Right renal cortex interstitium (tissue), 3 donors: ENCODE measurements at regions not wholly inside any gene's neighbourhood (a gene's known extent, or its start where the extent isn't known, plus 50 kb on each side); places are given as distances from the start of the nearest gene placed in this dataset.
"Not testable (repeated sequence)": the region's sequence is repeated elsewhere in the genome, so short reads cannot be mapped to it uniquely, and the experiment has no call there.

Experiments used
- DNase-seq, 3 donors: peaks; one replicate each; pipeline ENCODE4 v3.0.0-alpha.2; 2013; ENCODE audit warnings: low read depth in 3 of 3, low spot score in 2 of 3

GRCh38 chr3:153266619-153267018, 104.6 kb downstream of the RAP2B start:
- DNase-seq = no peak

- no peak for DNase-seq
Measured at GRCh38 chr3:153268564-153269279, 106.7 kb downstream of the RAP2B start.

GRCh38 chr3:153269730-153270129, 107.7 kb downstream of the RAP2B start:
- DNase-seq = no peak

GRCh38 chr3:153273217-153273616, 111.2 kb downstream of the RAP2B start:
- no peak for DNase-seq

GRCh38 chr3:153273767-153274435, 111.9 kb downstream of the RAP2B start:
- DNase-seq = no peak

GRCh38 chr3:153274561-153274960, 112.5 kb downstream of the RAP2B start:
- no peak for DNase-seq

- DNase-seq = no peak
Measured at GRCh38 chr3:153275514-153275913, 113.5 kb downstream of the RAP2B start.

- DNase-seq = no peak
Measured at GRCh38 chr3:153277029-153277428, 115.0 kb downstream of the RAP2B start.

- not testable (repeated sequence) for DNase-seq
Measured at GRCh38 chr3:153281236-153281997, 119.4 kb downstream of the RAP2B start.

GRCh38 chr3:153282355-153282754, 120.3 kb downstream of the RAP2B start:
- no peak for DNase-seq

GRCh38 chr3:153284282-153284938, 122.4 kb downstream of the RAP2B start:
- DNase-seq = no peak

- no peak for DNase-seq
Measured at GRCh38 chr3:153285194-153285641, 123.2 kb downstream of the RAP2B start.

- no peak for DNase-seq
Measured at GRCh38 chr3:153285982-153286381, 124.0 kb downstream of the RAP2B start.

- no peak for DNase-seq
Measured at GRCh38 chr3:153287017-153287416, 125.0 kb downstream of the RAP2B start.

- no peak for DNase-seq
Measured at GRCh38 chr3:153289334-153289808, 127.3 kb downstream of the RAP2B start.

GRCh38 chr3:153290268-153291015, 128.4 kb downstream of the RAP2B start:
- DNase-seq = no peak

GRCh38 chr3:153291059-153291685, 129.1 kb downstream of the RAP2B start:
- no peak for DNase-seq

- DNase-seq = no peak
Measured at GRCh38 chr3:153293265-153293664, 131.2 kb downstream of the RAP2B start.

GRCh38 chr3:153295901-153296300, 133.9 kb downstream of the RAP2B start:
- no peak for DNase-seq

- DNase-seq = no peak
Measured at GRCh38 chr3:153305189-153305588, 143.2 kb downstream of the RAP2B start.
